ENCODE measurements at regions not wholly inside any gene's neighbourhood (a gene's known extent, or its start where the extent isn't known, plus 50 kb on each side); places are given as distances from the start of the nearest gene placed in this dataset.

DNA sequence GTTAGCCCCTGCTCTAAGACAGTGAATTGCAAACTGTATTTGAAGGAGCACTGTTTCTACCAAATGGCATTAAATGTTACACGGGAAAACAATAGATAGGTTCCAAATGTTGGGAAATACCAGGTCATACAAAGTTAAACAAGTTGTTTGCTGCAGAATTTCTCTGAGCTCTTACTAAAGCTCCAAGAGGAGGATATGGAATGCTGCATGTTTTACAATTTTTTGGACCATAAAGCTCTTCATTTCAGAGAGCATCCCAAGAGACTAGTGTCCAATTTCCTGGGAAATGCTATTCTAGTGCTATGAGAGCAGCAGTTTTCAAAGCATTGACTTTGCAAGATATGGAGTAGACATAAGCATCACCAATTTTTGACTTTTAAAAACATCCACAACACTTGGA, 155.6 kb upstream of the CCDC68 start:
- H3K4me3 Mint-ChIP-seq, result no peak overlapping the region
- no peaks in the 10 kb centered on the region for H3K4me1 ChIP-seq (ENCODE audit: control insufficient read depth in 1 of 2, extremely low read depth in 1 of 2, insufficient read depth in 2 of 2, low read length in 2 of 2)
- 86% methylated on average over 1 of the region's 1 CpG for WGBS (ENCODE audit: insufficient coverage)

GRCh38 chr18:55113800-55114199, 154.5 kb upstream of the CCDC68 start:
- DNase-seq (no peak), ATAC-seq (replicated peaks in 1 of 4) (no peak)
- no peaks in the 10 kb centered on the region for H3K9me3 Mint-ChIP-seq
- H3K4me1 Mint-ChIP-seq, result no peaks in the 10 kb centered on the region
- peaks cover 0 to 6% of the 10 kb centered on the region in 2 donors for H3K27me3 Mint-ChIP-seq
- no peaks in the 10 kb centered on the region for H3K27me3 ChIP-seq (replicated peaks in 1 of 2; ENCODE audit: control insufficient read depth in 2 of 2, extremely low read depth in 1 of 2, insufficient read depth in 2 of 2, low read length in 1 of 2)
- no peak overlapping the region for H3K4me3 Mint-ChIP-seq
- H3K4me3 ChIP-seq (ENCODE audit: control insufficient read depth in 1 of 2, extremely low read depth in 1 of 2, low read length in 1 of 2), result no peak overlapping the region
- H3K36me3 Mint-ChIP-seq, result no peaks in the 10 kb centered on the region
- no peaks in the 10 kb centered on the region for H3K9me3 ChIP-seq
- no peaks in the 10 kb centered on the region for H3K36me3 ChIP-seq (ENCODE audit: control insufficient read depth in 2 of 2, extremely low read depth in 1 of 2, insufficient read depth in 1 of 2, low read length in 1 of 2)
- ChIA-PET POLR2A (no interaction called here), CTCF (no interaction called here)
- no peak overlapping the region for H3K27ac ChIP-seq (ENCODE audit: low read length)
- no peaks in the 10 kb centered on the region for H3K4me1 ChIP-seq (ENCODE audit: control insufficient read depth in 1 of 2, extremely low read depth in 1 of 2, insufficient read depth in 2 of 2, low read length in 2 of 2)
- 90% methylated on average over 2 of the region's 5 CpGs for WGBS (ENCODE audit: insufficient coverage)
- H3K27ac Mint-ChIP-seq, result no peak overlapping the region

More for the DNA sequence above, 155.6 kb upstream of the CCDC68 start:
- ChIA-PET CTCF (no interaction called here), POLR2A (no interaction called here)
- H3K4me1 Mint-ChIP-seq, result no peaks in the 10 kb centered on the region
- no peaks in the 10 kb centered on the region for H3K36me3 Mint-ChIP-seq
- no peaks in the 10 kb centered on the region for H3K9me3 Mint-ChIP-seq
- no peak overlapping the region for H3K27ac ChIP-seq (ENCODE audit: low read length)
- H3K36me3 ChIP-seq (ENCODE audit: control insufficient read depth in 2 of 2, extremely low read depth in 1 of 2, insufficient read depth in 1 of 2, low read length in 1 of 2), result no peaks in the 10 kb centered on the region
- H3K27me3 Mint-ChIP-seq, result peaks cover 0 to 5% of the 10 kb centered on the region in 2 donors
- H3K27me3 ChIP-seq (replicated peaks in 1 of 2; ENCODE audit: control insufficient read depth in 2 of 2, extremely low read depth in 1 of 2, insufficient read depth in 2 of 2, low read length in 1 of 2), result no peaks in the 10 kb centered on the region
- DNase-seq, result no peak
- ATAC-seq (replicated peaks in 1 of 4), result no peak
- H3K4me3 ChIP-seq (ENCODE audit: control insufficient read depth in 1 of 2, extremely low read depth in 1 of 2, low read length in 1 of 2), result no peak overlapping the region
- no peak overlapping the region for H3K27ac Mint-ChIP-seq
- no peaks in the 10 kb centered on the region for H3K9me3 ChIP-seq

DNA sequence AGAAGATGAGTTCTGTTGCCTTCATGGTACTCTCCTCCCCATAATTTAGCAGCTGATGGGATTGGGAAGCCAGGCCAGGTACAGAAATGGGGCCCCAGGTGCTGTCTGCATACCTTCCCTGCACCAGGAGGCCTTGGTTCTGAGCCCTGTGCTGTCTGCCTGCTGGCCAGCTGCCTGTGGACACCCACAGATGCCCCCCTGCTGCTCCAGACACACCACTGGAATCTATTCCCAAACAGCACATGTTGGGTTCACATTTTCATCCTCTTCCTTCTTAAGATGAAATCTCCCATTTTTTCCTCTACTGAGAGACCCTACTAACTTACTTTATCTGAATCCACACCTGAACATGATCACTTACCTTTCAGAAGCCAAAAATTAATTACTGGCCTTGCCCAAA, 152.0 kb upstream of the CCDC68 start:
- no peaks in the 10 kb centered on the region for H3K4me1 ChIP-seq (ENCODE audit: control insufficient read depth in 1 of 2, extremely low read depth in 1 of 2, insufficient read depth in 2 of 2, low read length in 2 of 2)
- no peak overlapping the region for H3K4me3 ChIP-seq (ENCODE audit: control insufficient read depth in 1 of 2, extremely low read depth in 1 of 2, low read length in 1 of 2)
- Mint-ChIP-seq H3K36me3 (no peaks in the 10 kb centered on the region), H3K27ac (no peak overlapping the region), H3K4me1 (no peaks in the 10 kb centered on the region), H3K9me3 (no peaks in the 10 kb centered on the region), H3K27me3 (peaks cover 0 to 10% of the 10 kb centered on the region in 2 donors), H3K4me3 (no peak overlapping the region)
- no peaks in the 10 kb centered on the region for H3K27me3 ChIP-seq (replicated peaks in 1 of 2; ENCODE audit: control insufficient read depth in 2 of 2, extremely low read depth in 1 of 2, insufficient read depth in 2 of 2, low read length in 1 of 2)
- H3K36me3 ChIP-seq (ENCODE audit: control insufficient read depth in 2 of 2, extremely low read depth in 1 of 2, insufficient read depth in 1 of 2, low read length in 1 of 2), result no peaks in the 10 kb centered on the region
- ChIA-PET CTCF (no interaction called here), POLR2A (no interaction called here)
- ATAC-seq (replicated peaks in 1 of 4), result no peak
- no peak overlapping the region for H3K27ac ChIP-seq (ENCODE audit: low read length)
- H3K9me3 ChIP-seq, result no peaks in the 10 kb centered on the region
- DNase-seq, result no peak

DNA sequence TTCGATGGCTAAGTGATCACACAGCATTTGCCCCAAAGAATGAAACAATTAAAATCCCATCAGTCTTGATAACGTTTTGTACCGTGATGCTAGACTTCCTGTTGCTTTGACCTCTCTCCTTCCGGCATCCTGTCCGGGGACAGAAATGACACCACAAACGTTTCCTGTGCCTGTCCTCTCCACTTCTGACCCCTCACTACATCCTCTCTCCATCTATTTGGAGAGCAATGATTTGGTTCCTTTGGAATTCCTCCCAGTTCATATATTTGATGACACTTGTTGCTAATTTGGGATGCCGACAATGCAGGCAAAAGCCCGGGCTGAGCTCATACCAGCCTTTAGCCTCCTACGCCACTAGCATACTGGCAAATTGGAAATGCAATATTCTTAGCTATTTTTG, 151.2 kb upstream of the CCDC68 start:
- ChIA-PET CTCF (no interaction called here), POLR2A (no interaction called here)
- WGBS (ENCODE audit: insufficient coverage), result 48% methylated on average over 8 of the region's 9 CpGs
- ATAC-seq (replicated peaks in 1 of 4) (no peak), DNase-seq (no peak)
- Mint-ChIP-seq H3K4me1 (no peaks in the 10 kb centered on the region), H3K27ac (no peak overlapping the region), H3K27me3 (peaks cover 0 to 10% of the 10 kb centered on the region in 2 donors), H3K36me3 (no peaks in the 10 kb centered on the region), H3K4me3 (no peak overlapping the region), H3K9me3 (no peaks in the 10 kb centered on the region)
- Histone ChIP-seq H3K9me3 (no peaks in the 10 kb centered on the region), H3K4me1 (ENCODE audit: control insufficient read depth in 1 of 2, extremely low read depth in 1 of 2, insufficient read depth in 2 of 2, low read length in 2 of 2) (no peaks in the 10 kb centered on the region), H3K27me3 (replicated peaks in 1 of 2; ENCODE audit: control insufficient read depth in 2 of 2, extremely low read depth in 1 of 2, insufficient read depth in 2 of 2, low read length in 1 of 2) (no peaks in the 10 kb centered on the region), H3K4me3 (ENCODE audit: control insufficient read depth in 1 of 2, extremely low read depth in 1 of 2, low read length in 1 of 2) (no peak overlapping the region), H3K27ac (ENCODE audit: low read length) (no peak overlapping the region), H3K36me3 (ENCODE audit: control insufficient read depth in 2 of 2, extremely low read depth in 1 of 2, insufficient read depth in 1 of 2, low read length in 1 of 2) (no peaks in the 10 kb centered on the region)

DNA sequence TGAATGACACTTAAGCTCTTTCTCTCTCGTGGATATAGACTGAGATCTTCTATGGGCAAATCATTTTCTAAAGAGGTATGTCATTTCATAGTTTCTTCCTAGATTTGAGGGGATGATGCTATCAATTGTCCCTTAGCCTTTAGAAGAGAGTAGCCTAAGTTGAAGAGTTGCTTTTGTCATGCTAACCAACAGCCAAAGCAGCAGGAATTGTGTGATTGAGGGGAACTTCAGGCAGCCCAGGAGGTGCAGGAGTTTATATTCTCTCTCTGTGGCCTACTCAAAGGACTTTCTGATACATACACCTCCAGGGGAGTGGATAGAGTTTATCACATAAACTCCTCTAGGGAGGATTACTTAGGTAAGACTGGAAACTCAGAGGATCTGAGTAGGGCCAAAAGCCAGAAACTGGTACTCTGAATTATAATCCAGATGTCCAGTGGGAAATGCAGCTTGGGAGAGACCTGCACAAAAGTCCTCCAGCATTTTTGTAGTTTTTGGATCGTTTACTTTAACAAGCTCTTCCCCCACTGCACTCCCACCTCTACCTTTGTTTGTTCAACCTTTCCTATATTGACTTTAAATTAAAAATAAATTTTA, 150.7 kb upstream of the CCDC68 start:
- Mint-ChIP-seq H3K36me3 (no peaks in the 10 kb centered on the region), H3K27me3 (peaks cover 0 to 10% of the 10 kb centered on the region in 2 donors), H3K27ac (no peak overlapping the region), H3K4me1 (no peaks in the 10 kb centered on the region), H3K4me3 (no peak overlapping the region), H3K9me3 (no peaks in the 10 kb centered on the region)
- Histone ChIP-seq H3K36me3 (ENCODE audit: control insufficient read depth in 2 of 2, extremely low read depth in 1 of 2, insufficient read depth in 1 of 2, low read length in 1 of 2) (no peaks in the 10 kb centered on the region), H3K4me3 (ENCODE audit: control insufficient read depth in 1 of 2, extremely low read depth in 1 of 2, low read length in 1 of 2) (no peak overlapping the region), H3K27me3 (replicated peaks in 1 of 2; ENCODE audit: control insufficient read depth in 2 of 2, extremely low read depth in 1 of 2, insufficient read depth in 2 of 2, low read length in 1 of 2) (no peaks in the 10 kb centered on the region), H3K27ac (ENCODE audit: low read length) (no peak overlapping the region), H3K9me3 (no peaks in the 10 kb centered on the region), H3K4me1 (ENCODE audit: control insufficient read depth in 1 of 2, extremely low read depth in 1 of 2, insufficient read depth in 2 of 2, low read length in 2 of 2) (no peaks in the 10 kb centered on the region)
- CTCF ChIA-PET, result no interaction called here
- POLR2A ChIA-PET, result no interaction called here
- ATAC-seq (replicated peaks in 1 of 4) (no peak), DNase-seq (no peak)
- no CpG with 5 or more reads among the region's 2 CpGs for WGBS (ENCODE audit: insufficient coverage)

GRCh38 chr18:55106906-55107305, 147.6 kb upstream of the CCDC68 start:
- ChIA-PET CTCF (no interaction called here), POLR2A (no interaction called here)
- H3K4me3 Mint-ChIP-seq, result no peak overlapping the region
- H3K36me3 Mint-ChIP-seq, result no peaks in the 10 kb centered on the region
- WGBS (ENCODE audit: insufficient coverage), result 50% methylated on average over 1 of the region's 3 CpGs
- H3K4me1 Mint-ChIP-seq, result no peaks in the 10 kb centered on the region
- ATAC-seq (replicated peaks in 1 of 4) (no peak), DNase-seq (no peak)
- Histone ChIP-seq H3K9me3 (no peaks in the 10 kb centered on the region), H3K36me3 (ENCODE audit: control insufficient read depth in 2 of 2, extremely low read depth in 1 of 2, insufficient read depth in 1 of 2, low read length in 1 of 2) (no peaks in the 10 kb centered on the region), H3K4me3 (ENCODE audit: control insufficient read depth in 1 of 2, extremely low read depth in 1 of 2, low read length in 1 of 2) (no peak overlapping the region), H3K4me1 (ENCODE audit: control insufficient read depth in 1 of 2, extremely low read depth in 1 of 2, insufficient read depth in 2 of 2, low read length in 2 of 2) (no peaks in the 10 kb centered on the region), H3K27me3 (replicated peaks in 1 of 2; ENCODE audit: control insufficient read depth in 2 of 2, extremely low read depth in 1 of 2, insufficient read depth in 2 of 2, low read length in 1 of 2) (no peaks in the 10 kb centered on the region), H3K27ac (ENCODE audit: low read length) (no peak overlapping the region)
- no peaks in the 10 kb centered on the region for H3K9me3 Mint-ChIP-seq
- H3K27me3 Mint-ChIP-seq, result peaks cover 3 to 14% of the 10 kb centered on the region in 2 donors
- no peak overlapping the region for H3K27ac Mint-ChIP-seq

- H3K4me3 Mint-ChIP-seq, result no peak overlapping the region
- Histone ChIP-seq H3K4me3 (ENCODE audit: control insufficient read depth in 1 of 2, extremely low read depth in 1 of 2, low read length in 1 of 2) (no peak overlapping the region), H3K9me3 (no peaks in the 10 kb centered on the region), H3K36me3 (ENCODE audit: control insufficient read depth in 2 of 2, extremely low read depth in 1 of 2, insufficient read depth in 1 of 2, low read length in 1 of 2) (no peaks in the 10 kb centered on the region), H3K27me3 (replicated peaks in 1 of 2; ENCODE audit: control insufficient read depth in 2 of 2, extremely low read depth in 1 of 2, insufficient read depth in 2 of 2, low read length in 1 of 2) (no peaks in the 10 kb centered on the region), H3K4me1 (ENCODE audit: control insufficient read depth in 1 of 2, extremely low read depth in 1 of 2, insufficient read depth in 2 of 2, low read length in 2 of 2) (no peaks in the 10 kb centered on the region), H3K27ac (ENCODE audit: low read length) (no peak overlapping the region)
- H3K36me3 Mint-ChIP-seq, result no peaks in the 10 kb centered on the region
- no peaks in the 10 kb centered on the region for H3K4me1 Mint-ChIP-seq
- WGBS (ENCODE audit: insufficient coverage), result no CpG with 5 or more reads among the region's 2 CpGs
- ATAC-seq (replicated peaks in 1 of 4) (no peak), DNase-seq (no peak)
- CTCF ChIA-PET, result no interaction called here
- no peak overlapping the region for H3K27ac Mint-ChIP-seq
- H3K9me3 Mint-ChIP-seq, result no peaks in the 10 kb centered on the region
- POLR2A ChIA-PET, result no interaction called here
- H3K27me3 Mint-ChIP-seq, result peaks cover 3 to 14% of the 10 kb centered on the region in 2 donors
Measured at GRCh38 chr18:55106466-55106865, 147.2 kb upstream of the CCDC68 start.

All from T-cell (primary cell).